IMR-90 (cell line): ENCODE measurements at regions not wholly inside any gene's neighbourhood (a gene's known extent, or its start where the extent isn't known, plus 50 kb on each side); places are given as distances from the start of the nearest gene placed in this dataset.

Experiments
- RAD21 ChIP-seq: IDR thresholded peaks from 2 replicates; pipeline ENCODE4 v1.6.1; 2012; ENCODE audit warnings: low read length, improper control_type of control experiment
- TF ChIP-seq, protein P1 (sequence below): fragments of 150-350 bp; IDR thresholded peaks from 2 replicates; pipeline ENCODE4 v1.6.1; 2017; ENCODE audit warnings: mild to moderate bottlenecking, antibody characterized with exemption, low read length, low read depth

DNA sequence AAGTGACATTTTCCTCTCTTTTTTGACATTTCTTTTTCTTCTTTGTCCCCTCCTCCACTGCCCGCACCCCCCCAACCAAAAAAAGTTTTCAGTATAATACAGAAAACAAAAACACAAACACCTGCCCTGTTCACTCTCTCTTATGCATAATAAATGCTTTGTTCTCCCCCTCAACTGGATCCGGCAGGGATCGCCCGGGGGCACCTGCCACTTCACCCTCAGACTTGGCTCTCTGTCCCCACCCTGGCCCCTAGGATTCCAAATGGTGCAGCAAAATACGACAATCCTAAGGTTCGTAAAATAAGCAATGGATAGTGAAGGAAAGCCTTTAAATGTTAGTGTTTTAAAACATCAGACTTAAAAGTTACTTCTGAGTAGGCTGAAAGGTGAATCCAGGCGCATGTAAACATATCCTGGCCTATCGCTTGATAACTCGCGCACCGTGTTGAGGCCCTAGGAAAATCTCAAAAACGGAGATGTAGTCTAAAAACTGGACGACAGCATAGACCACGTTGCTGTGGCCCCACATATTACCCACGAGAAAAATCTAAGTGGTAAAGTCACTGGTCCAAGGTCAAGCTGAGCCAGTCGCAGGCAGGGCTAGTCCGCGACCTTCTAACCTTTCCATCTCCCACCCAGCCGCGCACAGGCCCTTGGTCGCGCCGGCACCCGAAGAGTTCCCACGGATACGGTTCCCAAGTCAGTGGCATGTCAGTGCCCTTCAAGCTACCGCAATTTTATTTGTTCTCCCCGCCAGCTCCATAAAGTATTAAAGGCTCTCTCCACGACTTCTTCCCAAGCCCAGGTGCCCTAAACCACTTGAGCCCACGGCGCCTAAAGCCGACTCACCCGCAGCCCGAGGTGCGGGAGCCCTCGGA is 130.8 kb downstream of the OGFRL1 start (continued):
- TF ChIP-seq, protein P1, sequence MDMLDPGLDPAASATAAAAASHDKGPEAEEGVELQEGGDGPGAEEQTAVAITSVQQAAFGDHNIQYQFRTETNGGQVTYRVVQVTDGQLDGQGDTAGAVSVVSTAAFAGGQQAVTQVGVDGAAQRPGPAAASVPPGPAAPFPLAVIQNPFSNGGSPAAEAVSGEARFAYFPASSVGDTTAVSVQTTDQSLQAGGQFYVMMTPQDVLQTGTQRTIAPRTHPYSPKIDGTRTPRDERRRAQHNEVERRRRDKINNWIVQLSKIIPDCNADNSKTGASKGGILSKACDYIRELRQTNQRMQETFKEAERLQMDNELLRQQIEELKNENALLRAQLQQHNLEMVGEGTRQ: no peak
- no peak for TF ChIP-seq RAD21
